Activated T-cell treated with anti-CD3 and anti-CD28 coated beads for 24 hours (primary cell): ENCODE measurements at regions not wholly inside any gene's neighbourhood (a gene's known extent, or its start where the extent isn't known, plus 50 kb on each side); places are given as distances from the start of the nearest gene placed in this dataset.

ENCODE experiments used
- DNase-seq: peaks from one replicate; pipeline ENCODE4 v3.0.0-alpha.2; 2020; ENCODE audit warnings: low read depth

DNA sequence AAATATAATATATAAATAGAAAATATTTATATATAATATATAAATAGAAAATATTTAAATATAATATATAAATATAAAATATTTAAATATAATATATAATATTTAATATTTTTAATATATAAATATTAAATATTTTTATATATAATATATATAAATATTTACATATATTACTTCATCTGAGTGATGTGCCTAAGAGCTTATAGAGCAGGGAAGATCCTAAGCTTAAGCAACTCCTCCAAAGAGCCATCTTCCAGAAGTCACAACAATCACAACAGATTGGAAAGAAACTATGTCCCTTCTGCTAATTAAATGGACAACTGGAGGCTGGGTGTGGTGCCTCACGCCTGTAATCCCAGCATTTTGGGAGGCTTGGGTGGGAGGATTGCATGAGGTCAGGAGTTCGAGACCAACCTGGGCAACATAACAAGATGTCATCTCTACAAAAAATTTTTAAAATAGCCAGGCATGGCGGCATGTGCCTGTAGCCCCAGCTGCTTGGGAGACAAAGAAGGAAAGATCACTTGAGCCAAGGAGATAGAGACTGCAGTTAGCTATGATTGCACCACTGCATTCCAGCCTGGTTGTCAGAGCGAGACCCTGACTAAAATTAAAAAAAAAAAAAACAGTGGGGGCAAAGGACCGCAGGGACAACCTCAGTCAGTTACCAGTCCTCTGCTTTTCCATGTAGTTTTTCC lies 198.7 kb downstream of the SKIDA1 start:
- DNase-seq: no peak

DNA sequence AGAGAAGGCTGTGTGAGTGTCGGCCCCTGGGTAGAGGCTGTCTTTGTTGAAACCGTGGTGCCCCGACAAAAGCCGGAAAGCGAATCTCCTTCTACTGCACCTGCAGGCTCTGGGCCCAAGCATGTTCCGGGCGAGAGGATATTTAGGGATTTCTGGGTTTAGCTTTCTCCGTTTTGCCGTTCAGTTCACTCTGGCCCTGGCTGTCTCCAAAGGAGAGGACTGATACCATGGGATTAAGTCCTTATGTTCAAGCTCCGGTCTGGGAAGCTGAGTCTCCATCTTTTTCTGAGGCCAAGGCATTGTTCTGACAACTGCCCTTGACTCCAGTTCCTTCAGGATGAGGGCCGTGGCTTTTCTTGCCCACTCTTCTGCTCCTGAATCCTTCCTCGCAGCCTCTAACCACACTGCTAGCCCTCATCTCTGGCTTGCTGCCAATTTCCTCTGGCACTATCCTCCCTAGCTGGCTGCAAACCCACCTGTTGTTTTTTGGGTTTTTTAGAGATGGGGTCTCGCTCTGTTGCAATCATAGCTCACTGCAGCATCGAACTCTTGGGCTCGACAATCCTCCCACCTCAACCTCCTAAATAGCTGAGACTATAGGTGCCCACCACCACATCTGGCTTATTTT lies 206.8 kb downstream of the SKIDA1 start:
- DNase-seq: no peak

DNA sequence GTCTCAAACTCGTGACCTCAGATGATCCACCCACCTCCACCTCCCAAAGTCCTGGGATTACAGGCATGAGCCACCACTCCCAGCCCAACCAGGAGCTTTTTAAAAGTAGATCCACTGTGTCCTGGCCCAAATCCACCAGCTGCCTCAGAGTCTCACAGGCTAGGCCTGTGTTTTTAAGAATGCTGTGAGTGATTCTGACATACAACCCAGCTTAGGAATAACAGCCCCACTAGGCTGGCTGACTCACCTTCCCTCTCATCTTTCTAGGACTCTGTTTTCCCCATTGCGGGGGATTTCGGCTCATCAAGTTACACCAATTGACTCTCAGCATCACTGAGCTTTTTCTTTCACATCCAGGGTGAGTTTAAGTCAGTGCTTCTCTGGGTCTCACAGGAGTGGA lies 207.6 kb downstream of the SKIDA1 start:
- no peak for DNase-seq

DNA sequence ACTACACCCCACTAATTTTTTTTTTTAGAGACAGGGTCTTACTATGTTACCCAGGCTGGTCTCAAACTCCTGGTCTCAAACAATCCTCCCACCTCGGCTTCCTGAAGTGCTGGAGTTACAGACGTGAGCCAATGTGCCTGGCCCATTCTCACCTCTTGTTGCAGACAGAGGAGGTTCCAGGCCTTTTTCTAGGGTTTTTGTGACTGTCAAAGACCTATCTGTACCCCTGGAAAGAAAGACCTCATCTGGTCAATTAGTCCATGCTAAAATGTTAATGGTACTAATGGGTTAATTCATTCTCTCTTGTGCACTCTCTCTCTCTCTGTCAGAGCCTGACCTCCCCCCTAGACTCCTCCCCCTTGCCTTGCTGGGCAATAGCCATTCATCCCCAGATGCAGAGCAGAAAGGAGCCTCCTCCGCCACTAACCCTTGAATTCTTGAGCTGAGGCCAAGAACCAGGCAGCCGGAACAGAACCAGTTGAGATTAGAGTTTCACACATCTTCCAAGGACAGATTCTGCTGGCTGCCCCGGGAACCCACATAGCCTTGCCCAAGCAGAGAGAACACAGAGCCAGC lies 209.7 kb downstream of the SKIDA1 start:
- no peak for DNase-seq

DNA sequence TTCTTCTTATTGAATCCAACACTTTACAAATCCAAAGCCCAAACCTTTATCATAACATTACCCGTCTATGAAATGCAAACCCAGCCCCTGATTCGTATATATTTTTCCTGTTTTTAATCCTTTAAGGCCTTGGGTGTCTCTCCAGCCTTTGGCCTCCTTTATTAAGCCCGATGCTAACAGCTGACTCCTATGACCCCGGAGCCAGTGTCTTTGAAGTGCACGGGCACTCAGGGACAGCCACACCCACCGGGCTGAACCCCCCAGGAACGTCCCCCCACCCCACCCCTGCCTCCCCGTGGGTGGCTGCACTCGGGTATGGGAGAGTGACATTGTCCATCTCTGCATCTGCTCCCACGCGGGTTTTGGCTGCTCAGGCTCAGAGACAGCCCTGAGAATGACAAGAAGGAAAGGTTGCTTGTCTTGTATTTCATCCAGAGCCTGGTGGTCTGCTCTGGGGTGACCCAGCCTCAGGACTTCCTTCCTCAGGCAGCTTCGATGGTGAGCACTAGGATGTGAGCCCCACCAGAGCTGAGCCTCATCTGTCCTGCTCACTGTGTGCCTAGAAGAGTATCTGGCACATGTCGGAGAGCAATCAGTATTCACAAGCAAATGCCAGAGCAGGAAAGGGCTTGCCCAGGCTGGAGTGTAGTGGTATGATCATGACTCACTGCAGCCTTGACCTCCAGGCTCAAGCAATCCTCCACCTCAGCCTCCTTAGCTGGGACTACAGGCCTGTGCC lies 210.4 kb downstream of the SKIDA1 start:
- no peak for DNase-seq

DNA sequence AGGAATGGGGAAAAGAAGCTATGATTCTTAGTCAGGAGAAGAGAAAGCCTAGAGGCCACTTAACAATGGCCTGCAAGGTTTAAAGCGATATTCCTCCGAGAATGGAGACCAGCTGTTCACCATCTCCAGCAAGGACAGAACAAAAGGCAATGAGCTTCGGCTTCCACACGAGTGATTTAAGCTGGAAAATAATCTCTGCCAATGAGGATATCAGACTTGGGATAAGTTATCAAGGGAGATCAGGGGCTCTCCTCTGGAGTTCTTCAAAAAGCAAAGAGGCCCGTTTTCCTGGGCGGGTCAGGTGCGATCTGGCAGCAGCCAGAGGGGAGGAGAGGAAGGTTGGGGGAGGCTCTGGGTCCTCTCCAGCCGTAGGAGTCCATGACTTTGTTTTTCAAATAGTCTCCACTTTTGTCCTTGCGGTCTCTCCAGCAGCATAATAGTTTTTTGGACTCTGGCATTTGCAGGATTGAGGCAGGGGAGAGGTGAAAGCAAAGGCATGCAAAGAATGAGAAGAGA lies 211.3 kb downstream of the SKIDA1 start:
- DNase-seq: no peak

DNA sequence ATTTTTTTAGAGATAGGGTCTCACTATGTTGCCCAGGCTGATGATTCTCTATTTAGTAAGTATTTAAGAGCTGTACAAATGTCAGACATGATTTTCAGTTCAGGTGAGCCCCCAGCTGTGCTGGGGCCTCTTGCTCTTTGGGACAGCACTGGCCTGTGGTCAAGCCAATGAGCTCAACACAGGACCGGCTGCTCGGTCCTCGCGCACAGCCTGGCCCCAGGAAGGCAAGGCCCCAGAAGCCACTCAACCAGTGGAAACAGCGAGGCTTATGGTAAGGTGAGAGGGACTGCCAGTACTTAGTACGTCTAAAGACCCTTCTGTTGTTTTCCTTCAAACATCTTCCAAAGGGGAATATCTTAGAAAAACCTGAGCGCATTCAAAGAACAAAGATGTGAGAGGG lies 211.8 kb downstream of the SKIDA1 start:
- no peak for DNase-seq

DNA sequence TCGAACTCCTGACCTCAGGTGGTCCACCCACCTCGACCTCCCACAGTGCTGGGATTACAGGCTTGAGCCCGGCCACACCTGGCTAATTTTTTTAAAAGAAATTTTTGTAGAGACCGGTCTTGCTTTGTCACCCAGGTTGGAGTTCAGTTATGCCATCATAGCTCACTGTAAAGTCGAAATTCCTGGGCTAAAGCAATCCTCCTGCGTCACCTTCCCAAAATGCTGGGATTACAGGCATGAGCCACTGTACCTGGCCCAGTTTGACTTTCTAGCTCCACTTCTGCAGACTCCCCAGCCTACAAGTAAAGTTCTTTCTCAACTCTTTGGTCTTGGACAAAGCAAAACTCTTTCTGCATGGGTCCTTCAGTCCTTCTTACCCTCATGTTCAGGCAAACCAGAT lies 214.1 kb downstream of the SKIDA1 start:
- DNase-seq: no peak

DNA sequence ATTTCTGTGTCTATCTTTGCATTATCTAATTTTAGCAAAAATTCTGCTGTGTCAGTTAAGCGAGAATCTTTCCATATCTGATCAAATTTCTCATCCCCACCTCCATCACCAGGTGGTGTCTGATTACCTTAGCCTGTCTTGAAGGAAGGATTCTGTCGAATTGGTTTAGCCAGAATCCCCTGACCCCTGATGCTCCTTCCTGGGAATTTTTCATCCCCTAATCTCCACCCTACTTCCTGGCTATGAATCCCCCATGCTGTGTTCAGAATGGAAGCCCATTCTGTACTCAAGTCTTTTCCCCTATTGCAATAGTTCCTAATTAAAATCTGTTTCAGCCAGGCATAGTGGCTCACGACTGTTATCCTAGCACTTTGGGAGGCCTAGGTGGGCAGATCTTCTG lies 216.1 kb downstream of the SKIDA1 start:
- DNase-seq: no peak

DNA sequence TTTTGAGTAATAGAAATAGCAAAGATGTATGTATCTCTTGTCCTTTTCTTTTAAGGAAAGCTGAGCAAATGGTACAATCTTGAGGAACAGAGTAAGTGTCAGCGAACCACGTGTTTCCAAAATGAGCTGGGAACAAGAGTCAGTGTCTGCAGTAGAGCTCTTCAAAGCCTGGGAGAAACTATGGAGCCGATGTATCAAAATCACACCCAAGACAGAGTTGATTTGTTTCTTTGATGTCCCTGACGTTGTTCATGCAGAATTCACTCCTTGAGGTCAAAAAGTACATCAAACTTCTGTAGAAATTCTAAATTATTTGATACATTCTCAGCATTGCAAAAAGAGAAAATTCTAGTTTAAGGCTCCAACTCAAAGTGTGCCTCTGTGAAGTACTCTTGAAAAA lies 216.5 kb downstream of the SKIDA1 start:
- no peak for DNase-seq

DNA sequence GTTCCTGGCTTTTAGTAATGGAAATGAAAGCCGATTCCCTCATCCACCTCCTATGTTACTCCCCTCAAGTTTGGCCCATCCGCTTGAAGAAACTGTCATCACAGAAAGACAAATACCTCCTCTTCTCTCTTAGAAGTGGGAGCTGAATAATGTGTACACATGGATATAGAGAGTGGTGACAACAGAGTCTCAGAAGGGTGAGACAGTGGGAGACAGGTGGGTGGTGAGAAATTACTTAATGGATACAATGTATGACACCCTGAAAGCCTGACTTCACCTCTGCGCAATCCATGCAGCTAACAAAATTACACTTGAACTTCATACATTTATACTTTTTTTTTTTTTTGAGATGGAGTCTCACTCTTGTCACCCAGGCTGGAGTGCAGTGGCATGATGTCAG lies 217.5 kb downstream of the SKIDA1 start:
- no peak for DNase-seq

DNA sequence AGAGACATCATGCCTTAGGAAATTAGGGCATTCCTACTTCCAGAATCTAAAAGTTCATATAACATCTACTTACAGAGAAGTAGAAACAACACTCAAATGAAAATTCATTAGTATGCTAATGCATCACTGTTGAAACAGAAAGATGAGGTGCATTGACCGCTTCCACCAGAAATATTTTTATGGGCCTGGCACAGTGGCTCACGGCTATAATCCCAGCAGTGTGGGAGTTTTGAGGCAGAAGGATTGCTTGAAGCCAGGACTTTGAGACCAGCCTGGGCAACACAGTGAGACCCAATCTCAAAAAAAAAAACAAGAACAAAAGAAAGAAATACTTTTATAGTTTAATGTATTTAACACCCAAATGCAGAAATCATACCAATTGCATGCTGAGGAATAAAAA lies 220.9 kb downstream of the SKIDA1 start:
- no peak for DNase-seq

DNA sequence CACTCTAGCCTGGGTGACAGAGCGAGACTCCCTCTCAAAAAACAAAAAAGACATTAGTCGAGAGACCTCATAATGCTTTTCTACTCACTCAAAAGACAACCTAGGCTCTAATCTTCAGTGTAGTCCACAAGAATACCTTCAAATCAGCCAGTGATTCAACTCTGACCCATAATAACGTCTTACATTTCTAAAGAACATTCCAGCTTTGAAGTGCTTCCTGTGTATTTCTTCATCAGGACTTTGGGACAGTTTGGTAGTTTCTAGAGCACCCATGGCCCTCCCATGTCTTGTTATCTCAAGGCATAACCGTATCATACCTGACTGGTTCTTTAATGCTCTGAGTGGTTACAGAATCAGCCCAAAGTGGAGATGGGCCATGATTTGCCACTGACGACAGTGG lies 221.3 kb downstream of the SKIDA1 start:
- DNase-seq: no peak

DNA sequence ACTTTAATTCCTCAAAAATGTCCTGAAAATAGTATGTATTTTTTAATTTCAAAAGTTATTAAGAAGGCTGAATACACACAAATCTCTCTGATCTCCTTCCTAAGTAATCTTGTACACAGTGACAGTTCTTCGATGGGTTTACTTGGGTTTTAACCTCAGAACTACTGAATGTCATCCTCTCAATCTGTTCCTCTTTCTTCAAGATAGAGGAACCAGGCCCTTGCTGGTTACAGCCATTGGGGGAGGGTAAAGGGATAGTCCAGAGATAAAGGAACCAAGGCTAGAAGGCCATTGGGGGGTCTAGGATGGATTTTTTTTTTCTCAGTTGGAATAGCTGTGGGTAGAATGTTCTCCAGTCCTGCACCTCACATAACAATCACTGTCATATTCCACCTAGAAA lies 224.9 kb downstream of the SKIDA1 start:
- DNase-seq: no peak

DNA sequence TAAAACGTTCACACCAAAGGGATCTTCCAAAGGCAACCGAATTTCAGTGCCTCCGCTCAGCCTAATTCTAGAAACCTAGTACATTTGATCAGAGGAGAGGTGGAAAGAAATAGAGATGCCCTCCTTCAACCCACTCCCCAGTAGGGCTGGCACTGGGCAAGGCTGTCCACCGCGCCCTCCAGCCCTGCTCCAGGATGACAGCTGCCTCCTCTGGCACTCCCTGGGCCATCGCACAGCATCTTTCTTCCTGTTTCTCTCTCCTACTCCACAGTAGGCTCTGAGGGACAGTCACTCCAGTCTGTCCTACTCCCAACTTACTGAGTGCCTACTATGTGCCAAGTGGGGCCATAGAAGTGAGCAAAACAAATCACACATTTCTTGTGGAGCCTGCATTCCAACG lies 226.2 kb downstream of the SKIDA1 start:
- DNase-seq: no peak

DNA sequence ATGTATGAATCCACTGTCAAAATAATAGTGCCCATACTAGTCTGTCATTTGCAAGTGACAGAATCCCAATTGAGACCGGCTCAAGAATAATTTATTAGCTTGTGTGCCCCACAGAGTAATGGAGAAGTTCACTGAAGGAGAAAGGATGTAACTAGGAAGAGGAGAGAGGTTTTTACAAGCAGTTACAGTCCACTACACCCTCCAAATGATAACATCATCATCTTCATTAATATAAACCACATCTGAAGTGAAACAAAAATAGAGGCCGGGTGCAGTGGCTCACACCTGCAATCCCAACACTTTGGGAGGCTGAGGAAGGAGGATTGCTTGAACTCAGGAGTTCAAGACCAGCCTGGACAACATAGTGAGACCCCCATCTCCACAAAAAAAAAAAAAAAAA lies 226.8 kb downstream of the SKIDA1 start:
- DNase-seq: no peak

DNA sequence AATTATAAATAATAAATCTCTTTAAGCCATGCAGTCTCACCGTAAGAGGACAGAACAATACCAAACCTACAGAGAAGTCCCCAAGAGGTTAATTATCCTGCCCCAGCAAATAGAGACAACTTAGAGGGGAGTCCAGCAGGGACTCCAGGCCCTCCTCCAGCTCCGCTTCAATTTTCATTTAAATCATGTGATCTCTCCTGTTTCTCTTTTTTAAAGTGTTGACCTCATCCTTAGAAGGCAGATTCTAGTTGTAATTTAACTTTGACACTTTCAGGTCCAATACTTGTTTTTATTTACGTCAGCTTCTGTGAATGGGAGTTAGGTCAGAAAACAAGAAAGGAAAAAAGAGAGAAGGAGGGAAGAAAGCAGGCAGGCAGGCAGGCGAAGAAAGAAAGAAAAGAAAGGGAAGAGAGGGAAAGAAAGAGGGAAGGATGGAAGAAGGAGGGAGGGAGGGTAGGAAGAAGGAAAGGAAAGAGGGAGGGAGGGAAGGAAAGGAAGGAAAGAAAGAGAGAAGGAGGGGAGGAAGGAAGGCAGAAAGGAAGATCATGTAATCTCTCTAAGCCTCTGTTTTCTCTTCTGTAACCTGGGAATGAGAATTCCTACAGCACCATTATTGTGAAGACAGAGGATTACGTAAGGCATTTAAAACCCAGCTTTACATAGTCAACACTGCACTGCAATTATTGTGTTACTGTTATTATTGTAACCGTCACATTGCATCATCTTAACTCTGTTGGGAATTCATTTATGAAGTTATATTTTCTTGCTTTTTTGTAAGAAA lies 227.7 kb downstream of the SKIDA1 start:
- DNase-seq: no peak

DNA sequence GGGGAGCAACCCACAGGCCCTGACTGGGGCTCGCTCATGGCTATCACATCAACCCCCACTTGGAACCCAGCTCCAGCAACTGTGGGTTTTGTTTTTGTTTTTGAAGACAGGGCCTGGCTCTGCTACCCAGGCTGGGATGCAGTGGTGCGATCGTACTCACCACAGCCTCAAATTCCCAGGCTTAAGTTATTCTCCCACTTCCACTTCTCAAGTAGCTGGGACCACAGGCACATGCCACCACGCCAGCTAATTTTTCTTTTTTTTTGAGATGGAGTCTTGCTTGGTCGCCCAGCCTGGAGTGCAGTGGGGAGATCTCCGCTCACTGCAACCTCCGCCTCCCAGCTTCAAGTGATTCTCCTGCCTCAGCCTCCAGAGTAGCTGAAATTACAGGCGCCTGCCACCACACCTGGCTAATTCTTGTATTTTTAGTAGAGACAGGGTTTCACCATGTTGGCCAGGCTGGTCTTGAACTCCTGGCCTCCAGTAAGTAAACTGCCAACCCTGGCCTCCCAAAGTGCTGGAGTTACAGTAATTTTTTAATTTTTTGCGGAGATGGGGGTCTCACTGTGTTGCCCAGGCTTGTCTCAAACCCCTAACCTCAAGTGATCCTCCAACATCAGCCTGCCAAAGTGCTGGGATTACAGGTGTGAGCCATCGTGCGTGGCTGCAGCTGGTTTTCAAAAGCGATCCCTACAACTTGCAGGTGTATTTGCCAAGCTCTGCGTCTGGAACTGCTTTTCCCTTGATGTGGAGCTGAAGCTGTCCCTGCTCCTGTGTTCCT lies 228.7 kb downstream of the SKIDA1 start:
- DNase-seq: no peak

DNA sequence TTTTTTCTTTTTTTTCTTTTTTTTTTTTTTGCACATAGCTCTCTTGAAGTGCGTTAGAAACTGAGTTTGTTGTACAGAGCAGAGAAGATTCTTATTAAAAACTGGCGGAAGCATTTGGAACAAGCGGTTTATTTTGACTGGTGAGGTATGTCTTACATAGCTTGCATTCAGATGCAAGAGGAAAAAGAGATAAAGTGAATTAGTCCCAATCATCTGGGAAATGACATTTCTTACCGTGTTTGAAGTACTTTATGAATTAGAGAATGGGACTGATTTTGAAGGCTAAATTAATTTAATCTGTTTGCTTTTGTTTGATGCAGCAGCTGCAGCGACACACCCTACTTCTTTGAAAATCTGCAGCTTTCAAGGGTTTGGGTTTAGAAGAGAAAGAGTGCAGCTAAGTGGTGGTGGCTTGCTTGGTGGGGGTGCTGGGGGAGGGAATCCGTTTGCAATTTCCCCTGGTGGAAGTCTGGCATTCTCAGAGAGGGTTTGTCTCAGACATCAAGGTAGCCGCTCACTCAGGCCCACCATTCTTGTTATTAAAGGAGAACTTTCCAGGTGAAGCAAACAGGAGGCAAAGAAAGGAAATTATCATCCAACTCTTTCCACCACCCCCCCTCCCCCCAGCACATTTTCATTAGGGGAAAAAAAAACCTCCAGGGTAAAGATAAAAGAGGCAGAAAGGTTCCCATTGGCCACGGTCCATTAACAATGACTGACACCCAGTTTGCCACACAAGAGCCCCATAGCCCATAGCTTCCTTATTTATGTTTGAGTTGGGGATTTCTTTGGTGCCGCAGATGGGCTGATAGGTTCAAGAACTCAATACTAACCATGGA lies 231.7 kb downstream of the SKIDA1 start:
- no peak for DNase-seq

DNA sequence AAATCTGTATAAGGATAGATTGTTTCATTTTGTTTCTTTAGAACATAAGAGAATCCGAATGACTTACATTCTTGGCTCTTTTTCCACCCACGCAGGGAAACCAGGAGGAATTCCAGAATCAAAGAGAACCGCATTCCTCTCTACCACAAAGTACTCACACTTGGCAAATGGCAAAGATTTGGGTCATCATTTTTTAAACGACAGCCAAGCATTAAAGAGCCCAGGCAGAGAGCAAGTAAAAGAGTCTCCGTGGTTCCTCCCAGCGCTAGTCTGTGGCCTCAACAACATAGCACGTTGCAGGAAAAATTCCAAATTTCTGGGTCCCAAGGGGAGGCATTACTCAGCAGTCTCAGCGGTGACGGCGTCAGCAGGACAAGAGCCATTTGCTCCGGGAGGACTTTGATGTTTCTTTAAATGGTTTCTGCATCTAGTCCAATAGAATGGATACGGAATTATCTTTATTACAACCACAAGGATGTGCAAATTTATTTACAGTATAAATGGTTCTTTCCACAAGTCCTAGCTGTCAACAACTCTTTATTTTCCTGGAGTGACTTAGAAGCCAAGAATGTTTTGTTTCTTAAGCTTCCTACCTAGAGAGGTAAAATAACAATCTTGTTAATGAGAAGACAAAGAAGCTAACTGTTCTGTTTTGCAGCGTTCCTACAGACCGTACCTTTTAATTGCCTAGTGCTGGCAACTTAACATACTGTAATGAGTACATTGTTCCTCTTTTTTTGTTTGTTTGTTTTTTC lies 232.5 kb downstream of the SKIDA1 start:
- DNase-seq: no peak
